AG04449 (cell line): ENCODE measurements at regions not wholly inside any gene's neighbourhood (a gene's known extent, or its start where the extent isn't known, plus 50 kb on each side); places are given as distances from the start of the nearest gene placed in this dataset.

Experiments used
- CTCF ChIA-PET: fragments of 350-600 bp; formaldehyde crosslinking; extraction: SDS; loops from one replicate; lab custom pipeline; 2021; ENCODE audit warnings: antibody characterized with exemption; lab: Yijun Ruan, JAX
- POLR2A ChIA-PET: fragments of 400-600, 350-600 bp; formaldehyde crosslinking; extraction: SDS; loops from one replicate; lab custom pipeline; 2020; ENCODE audit warnings: antibody characterized with exemption, inconsistent platforms; lab: Yijun Ruan, JAX
- DNase-seq: peaks from one replicate; pipeline ENCODE4 v3.0.0-alpha.2; 2010; ENCODE audit warnings: low read depth, low spot score
- H3K4me3 ChIP-seq: 2 replicates; pipeline ENCODE4 v1.5.1; 2011; ENCODE audit warnings: low read depth, mild to moderate bottlenecking, control low read depth, low read length
- TF ChIP-seq, protein P1 (sequence below): IDR thresholded peaks from one replicate; pipeline ENCODE4 v1.5.1; 2011; ENCODE audit warnings: mild to moderate bottlenecking, moderate library complexity, low read length, control low read depth, inconsistent platforms; ENCODE audit not compliant: insufficient read depth; ENCODE audit errors: missing control alignments

DNA sequence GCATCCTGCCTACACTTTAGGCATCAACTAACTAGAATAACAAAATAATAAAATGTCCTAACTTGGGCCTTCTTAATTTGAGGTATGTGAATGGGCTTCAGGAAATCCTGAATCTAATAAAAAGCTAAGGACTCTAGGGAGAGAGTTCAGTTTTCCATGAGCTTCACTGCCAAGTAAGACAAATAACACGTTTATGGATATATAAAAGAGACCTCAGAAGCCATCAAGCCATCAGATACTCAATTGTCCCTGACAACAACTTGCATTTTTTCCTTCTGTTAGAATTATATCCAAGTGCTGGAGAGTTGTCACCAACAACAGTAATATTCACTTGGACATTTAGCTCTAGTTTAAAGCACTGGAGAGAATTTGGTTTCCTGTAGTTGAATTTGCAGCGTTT, 102.4 kb upstream of the IGSF10 start:
- POLR2A ChIA-PET: no interaction called here
- no peak for DNase-seq
- TF ChIP-seq, protein P1, sequence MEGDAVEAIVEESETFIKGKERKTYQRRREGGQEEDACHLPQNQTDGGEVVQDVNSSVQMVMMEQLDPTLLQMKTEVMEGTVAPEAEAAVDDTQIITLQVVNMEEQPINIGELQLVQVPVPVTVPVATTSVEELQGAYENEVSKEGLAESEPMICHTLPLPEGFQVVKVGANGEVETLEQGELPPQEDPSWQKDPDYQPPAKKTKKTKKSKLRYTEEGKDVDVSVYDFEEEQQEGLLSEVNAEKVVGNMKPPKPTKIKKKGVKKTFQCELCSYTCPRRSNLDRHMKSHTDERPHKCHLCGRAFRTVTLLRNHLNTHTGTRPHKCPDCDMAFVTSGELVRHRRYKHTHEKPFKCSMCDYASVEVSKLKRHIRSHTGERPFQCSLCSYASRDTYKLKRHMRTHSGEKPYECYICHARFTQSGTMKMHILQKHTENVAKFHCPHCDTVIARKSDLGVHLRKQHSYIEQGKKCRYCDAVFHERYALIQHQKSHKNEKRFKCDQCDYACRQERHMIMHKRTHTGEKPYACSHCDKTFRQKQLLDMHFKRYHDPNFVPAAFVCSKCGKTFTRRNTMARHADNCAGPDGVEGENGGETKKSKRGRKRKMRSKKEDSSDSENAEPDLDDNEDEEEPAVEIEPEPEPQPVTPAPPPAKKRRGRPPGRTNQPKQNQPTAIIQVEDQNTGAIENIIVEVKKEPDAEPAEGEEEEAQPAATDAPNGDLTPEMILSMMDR: no peak
- CTCF ChIA-PET: no interaction called here
- no peak overlapping the region for H3K4me3 ChIP-seq

DNA sequence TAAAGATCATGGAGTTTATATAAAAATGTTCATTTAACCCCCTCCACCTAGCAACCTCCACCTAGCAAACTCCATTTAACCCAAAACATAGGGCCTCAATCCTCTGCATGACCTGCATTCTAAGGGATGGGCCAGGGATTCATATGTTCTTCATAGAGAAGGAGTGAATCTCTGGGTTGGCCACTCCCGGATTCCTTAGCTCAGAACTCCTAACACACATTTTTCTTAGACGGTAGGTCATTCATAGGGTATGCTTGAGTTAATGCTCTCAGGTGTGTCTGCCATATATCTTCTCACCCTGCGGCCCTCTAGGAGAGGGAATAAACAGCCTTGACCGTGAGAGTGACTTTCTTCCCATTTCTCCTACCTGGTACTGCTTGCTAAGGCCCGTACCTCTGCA, 102.0 kb upstream of the IGSF10 start:
- ChIA-PET POLR2A (no interaction called here), CTCF (no interaction called here)
- DNase-seq: no peak
- H3K4me3 ChIP-seq: no peak overlapping the region
- TF ChIP-seq, protein P1: no peak

- CTCF ChIA-PET: no interaction called here
- TF ChIP-seq, protein P1: no peak
- no peak overlapping the region for H3K4me3 ChIP-seq
- POLR2A ChIA-PET: no interaction called here
- DNase-seq: no peak
Measured at GRCh38 chr3:151561878-151562277, 101.0 kb upstream of the IGSF10 start.

GRCh38 chr3:151560738-151561137, 99.9 kb upstream of the IGSF10 start:
- TF ChIP-seq, protein P1: no peak
- ChIA-PET POLR2A (no interaction called here), CTCF (no interaction called here)
- DNase-seq: no peak
- H3K4me3 ChIP-seq: no peak overlapping the region

- ChIA-PET CTCF (no interaction called here), POLR2A (no interaction called here)
- H3K4me3 ChIP-seq: no peak overlapping the region
- TF ChIP-seq, protein P1: no peak
- DNase-seq: no peak
Measured at GRCh38 chr3:151559736-151560135, 98.9 kb upstream of the IGSF10 start.

DNA sequence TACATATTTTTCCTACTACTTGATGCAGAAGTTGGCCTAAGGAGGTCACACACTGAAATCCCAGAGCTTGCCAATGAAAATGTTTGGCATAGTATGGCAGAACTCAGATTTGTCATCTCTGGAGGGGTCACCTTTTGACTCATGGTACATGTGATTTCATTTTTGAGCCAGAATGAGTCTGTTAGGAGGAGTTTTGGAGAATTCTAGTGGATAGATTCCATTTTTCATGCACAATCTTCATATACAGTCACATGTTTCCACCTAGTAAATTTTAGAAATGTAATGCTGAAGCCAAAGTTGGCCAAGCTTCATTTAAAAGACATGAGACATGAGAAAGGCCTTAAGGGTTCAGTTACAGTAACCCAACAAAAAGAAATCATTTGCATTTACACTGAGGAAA, 97.8 kb upstream of the IGSF10 start:
- TF ChIP-seq, protein P1: no peak
- H3K4me3 ChIP-seq: no peak overlapping the region
- DNase-seq: no peak
- ChIA-PET POLR2A (no interaction called here), CTCF (interaction anchor here (0.9 kb wide), 1 partner anchor 278 kb away, joined by 3 read pairs; no protein-coding TSS in a partner anchor)
